NB4 (cell line): ENCODE measurements at regions not wholly inside any gene's neighbourhood (a gene's known extent, or its start where the extent isn't known, plus 50 kb on each side); places are given as distances from the start of the nearest gene placed in this dataset.

Experiments
- CTCF ChIP-seq: IDR thresholded peaks from one replicate; pipeline ENCODE4 v1.5.1; 2012; ENCODE audit warnings: low read depth, low read length
- MYC ChIP-seq: IDR thresholded peaks from 2 replicates; pipeline ENCODE4 v1.6.1; 2011; ENCODE audit warnings: low read depth, low read length
- POLR2A ChIP-seq: IDR thresholded peaks from 2 replicates; pipeline ENCODE4 v1.6.1; 2011; ENCODE audit warnings: mild to moderate bottlenecking; ENCODE audit not compliant: insufficient read length; ENCODE audit errors: extremely low read depth

- no peak for TF ChIP-seq POLR2A
- no peak for TF ChIP-seq CTCF
- no peak for TF ChIP-seq MYC
Measured at GRCh38 chr17:33385133-33385532, 92.0 kb upstream of the ASIC2 start.
